GM19395 (cell line): ENCODE measurements at regions not wholly inside any gene's neighbourhood (a gene's known extent, or its start where the extent isn't known, plus 50 kb on each side); places are given as distances from the start of the nearest gene placed in this dataset.

Source experiments
- ATAC-seq: cut with Tn5 transposase; IDR thresholded peaks from one replicate; pipeline ENCODE4 v1.9.1; 2021; ENCODE audit warnings: mild to moderate bottlenecking, moderate library complexity; ENCODE audit not compliant: unreplicated experiment

GRCh38 chr18:45168866-45169600 is 446.2 kb upstream of the SLC14A2 start:
- no peak for ATAC-seq

GRCh38 chr18:45169610-45170009 is 445.7 kb upstream of the SLC14A2 start:
- no peak for ATAC-seq

GRCh38 chr18:45171679-45172191 is 443.5 kb upstream of the SLC14A2 start:
- ATAC-seq, result no peak

GRCh38 chr18:45173327-45173726 is 441.9 kb upstream of the SLC14A2 start:
- ATAC-seq, result peak; percentile 18

- peak; percentile 72 for ATAC-seq
These were observed 441.3 kb upstream of the SLC14A2 start for GRCh38 chr18:45173799-45174519.

GRCh38 chr18:45174629-45175136 is 440.6 kb upstream of the SLC14A2 start:
- no peak for ATAC-seq

GRCh38 chr18:45175511-45175910 is 439.8 kb upstream of the SLC14A2 start:
- no peak for ATAC-seq

GRCh38 chr18:45186832-45187231 is 428.4 kb upstream of the SLC14A2 start:
- no peak for ATAC-seq

- ATAC-seq, result no peak
These were observed 423.5 kb upstream of the SLC14A2 start for GRCh38 chr18:45191795-45192194.

GRCh38 chr18:45197526-45197970 is 417.7 kb upstream of the SLC14A2 start:
- peak; percentile 97 for ATAC-seq

- ATAC-seq, result no peak
These were observed 416.8 kb upstream of the SLC14A2 start for GRCh38 chr18:45198526-45198925.

GRCh38 chr18:45201029-45201428 is 414.2 kb upstream of the SLC14A2 start:
- ATAC-seq, result no peak

GRCh38 chr18:45201489-45201888 is 413.8 kb upstream of the SLC14A2 start:
- no peak for ATAC-seq

GRCh38 chr18:45202061-45202460 is 413.2 kb upstream of the SLC14A2 start:
- no peak for ATAC-seq

- ATAC-seq, result no peak
These were observed 411.6 kb upstream of the SLC14A2 start for GRCh38 chr18:45203677-45204076.

- no peak for ATAC-seq
These were observed 407.9 kb upstream of the SLC14A2 start for GRCh38 chr18:45207328-45207727.

- ATAC-seq, result no peak
These were observed 407.1 kb upstream of the SLC14A2 start for GRCh38 chr18:45208164-45208563.

GRCh38 chr18:45212181-45213039 is 402.9 kb upstream of the SLC14A2 start:
- ATAC-seq, result peak; percentile 99

- peak; percentile 6 for ATAC-seq
These were observed 402.3 kb upstream of the SLC14A2 start for GRCh38 chr18:45213040-45213333.

GRCh38 chr18:45218436-45218835 is 396.8 kb upstream of the SLC14A2 start:
- ATAC-seq, result no peak

- no peak for ATAC-seq
These were observed 393.9 kb upstream of the SLC14A2 start for GRCh38 chr18:45221363-45221762.
